ENCODE measurements at regions not wholly inside any gene's neighbourhood (a gene's known extent, or its start where the extent isn't known, plus 50 kb on each side); places are given as distances from the start of the nearest gene placed in this dataset.
"Not testable (repeated sequence)": the region's sequence is repeated elsewhere in the genome, so short reads cannot be mapped to it uniquely, and the experiment has no call there.

DNA sequence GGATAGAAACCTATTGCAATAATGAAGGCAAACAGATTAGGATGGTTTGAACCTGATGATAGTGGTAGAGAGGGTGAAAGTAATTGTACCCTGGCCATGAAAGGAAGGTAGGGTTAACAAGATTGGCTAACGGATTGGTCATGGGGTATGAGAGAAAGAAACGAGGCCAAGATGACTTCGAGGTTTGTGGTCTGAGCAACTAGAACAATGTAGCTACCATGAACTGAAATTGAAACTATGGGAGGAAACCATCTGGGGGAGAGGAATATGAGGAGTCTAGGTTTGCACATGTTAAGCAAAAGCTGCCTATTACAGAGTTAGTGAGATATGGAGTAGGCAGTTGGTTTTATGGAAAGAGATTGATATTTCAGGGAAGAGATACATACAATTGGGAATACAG, 406.0 kb downstream of the PRELID2 start:
- Histone ChIP-seq H3K4me3 (no peak overlapping the region), H3K27ac (no peak overlapping the region)

GRCh38 chr5:145408048-145408341, 427.1 kb downstream of the PRELID2 start:
- Histone ChIP-seq H3K27ac (no peak overlapping the region), H3K4me3 (no peak overlapping the region)

GRCh38 chr5:145407300-145408047, 427.7 kb downstream of the PRELID2 start:
- Histone ChIP-seq H3K4me3 (no peak overlapping the region), H3K27ac (no peak overlapping the region)

DNA sequence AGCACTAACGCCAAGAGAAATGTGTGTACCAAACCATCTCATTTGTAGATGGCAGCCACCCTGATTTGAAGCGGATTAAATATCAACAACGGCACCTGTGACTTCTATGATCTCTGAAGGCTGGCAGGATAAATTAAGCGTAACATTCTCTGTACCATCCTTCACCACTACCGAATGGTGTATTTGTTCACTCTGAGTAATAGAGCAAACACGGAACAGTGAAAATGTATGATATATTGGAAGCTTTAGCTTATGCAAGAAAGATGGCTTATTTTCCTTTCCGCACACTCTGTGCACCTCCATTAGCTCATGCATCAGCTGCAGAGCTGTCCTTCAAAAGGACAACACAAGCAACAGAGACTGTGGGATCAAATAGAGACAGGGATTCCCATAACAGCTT, 431.1 kb downstream of the PRELID2 start:
- Histone ChIP-seq H3K4me3 (no peak overlapping the region), H3K27ac (no peak overlapping the region)

DNA sequence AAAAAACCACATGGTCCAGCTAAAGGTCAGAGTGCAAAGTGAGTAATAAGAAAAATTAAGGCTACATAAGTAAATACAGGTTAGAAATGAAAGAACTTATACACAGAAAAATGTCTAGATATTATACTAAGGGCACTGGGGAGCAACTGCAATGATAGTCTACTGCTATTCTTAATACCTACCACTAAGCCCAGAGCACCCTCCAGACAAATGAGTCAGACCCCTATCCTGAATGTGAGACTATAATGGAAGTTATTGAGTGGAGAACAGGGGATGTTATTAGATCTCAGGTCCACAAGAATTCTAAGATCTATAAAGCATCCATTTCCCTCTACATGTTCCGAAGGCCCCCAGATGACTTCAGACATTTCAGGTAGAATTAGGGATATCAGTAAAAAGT, 438.3 kb downstream of the PRELID2 start:
- no peak overlapping the region for H3K4me3 ChIP-seq
- no peak overlapping the region for H3K27ac ChIP-seq

DNA sequence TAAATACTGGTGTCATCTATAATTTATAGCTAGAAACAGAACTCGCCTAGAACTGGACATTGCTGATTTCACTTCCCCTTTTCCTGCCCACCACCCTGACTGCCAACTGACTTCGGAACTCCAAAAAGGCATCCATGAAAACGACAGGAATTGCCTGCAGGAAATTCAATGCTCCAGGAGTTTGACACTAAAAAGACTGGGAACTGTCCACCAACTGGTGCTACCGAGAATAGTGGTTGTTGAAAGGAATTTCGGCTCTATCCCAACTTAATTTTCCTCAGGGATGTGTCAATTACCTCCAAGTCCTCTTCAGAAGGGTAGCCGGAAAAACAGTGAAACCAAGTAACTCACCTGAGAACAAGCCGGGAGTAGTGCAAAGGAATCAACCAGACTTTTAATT, 440.0 kb downstream of the PRELID2 start:
- not testable (repeated sequence) for H3K4me3 ChIP-seq

DNA sequence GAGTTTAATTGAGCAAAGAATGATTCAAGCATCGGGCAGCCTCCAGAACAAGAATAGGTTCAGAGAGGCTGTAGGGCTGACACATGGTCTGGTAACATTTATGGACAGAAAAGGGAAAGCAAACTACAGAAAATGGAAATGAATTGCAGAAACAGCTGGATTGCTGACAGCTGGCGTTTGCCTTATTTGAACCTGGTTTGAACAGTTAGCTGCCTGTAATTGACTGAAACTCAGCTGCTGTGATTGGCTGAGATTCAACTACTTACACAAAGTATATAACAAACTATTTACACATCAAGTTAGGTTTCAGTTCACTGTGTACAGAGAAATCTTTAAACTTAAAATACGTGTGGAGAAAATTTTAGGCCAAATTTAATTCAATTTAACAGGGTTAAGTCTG, 441.7 kb downstream of the PRELID2 start:
- Histone ChIP-seq H3K27ac (no peak overlapping the region), H3K4me3 (no peak overlapping the region)

More for the DNA sequence above, 440.0 kb downstream of the PRELID2 start:
- not testable (repeated sequence) for H3K27ac ChIP-seq

DNA sequence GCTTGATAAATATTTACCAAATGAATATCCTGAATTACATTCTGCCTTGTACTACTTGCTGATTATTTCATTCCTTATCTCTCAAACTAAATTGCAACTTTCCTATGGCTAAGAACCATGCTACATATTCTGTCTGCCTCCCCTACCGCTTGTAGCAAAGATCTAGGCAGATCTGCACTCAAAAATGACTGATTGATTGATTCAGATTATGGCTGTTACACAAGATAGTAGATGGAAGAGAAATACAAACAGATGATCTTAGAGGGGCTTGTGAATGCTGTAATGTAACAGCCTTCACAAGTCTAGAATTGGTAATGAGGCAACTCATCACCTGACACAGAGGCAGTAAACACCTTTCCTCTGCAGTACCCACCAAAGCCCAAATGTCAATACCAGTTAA, 446.1 kb downstream of the PRELID2 start:
- no peak overlapping the region for H3K27ac ChIP-seq
- no peak overlapping the region for H3K4me3 ChIP-seq

- H3K27ac ChIP-seq: no peak overlapping the region
- no peak overlapping the region for H3K4me3 ChIP-seq
These were observed 449.9 kb downstream of the PRELID2 start for GRCh38 chr5:145385276-145385675.

DNA sequence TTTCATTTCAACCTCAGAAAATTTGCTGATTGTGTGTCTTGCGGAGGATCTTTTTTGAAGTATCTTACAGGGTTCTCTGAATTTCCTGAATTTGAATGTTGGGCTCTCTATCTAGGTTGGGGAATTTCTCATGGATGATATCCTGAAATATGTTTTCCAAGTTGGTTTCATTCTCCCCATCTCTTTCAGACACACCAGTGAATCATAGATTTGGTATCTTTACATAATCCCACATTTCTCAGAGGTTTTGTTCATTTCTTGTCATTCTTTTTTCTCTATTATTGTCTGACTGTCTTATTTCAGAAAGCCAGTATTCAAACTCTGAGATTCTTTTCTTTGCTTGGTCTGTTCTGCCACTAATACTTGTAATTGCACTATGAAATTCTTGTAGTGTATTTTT, 456.9 kb downstream of the PRELID2 start:
- no peak overlapping the region for H3K4me3 ChIP-seq
- H3K27ac ChIP-seq: no peak overlapping the region

DNA sequence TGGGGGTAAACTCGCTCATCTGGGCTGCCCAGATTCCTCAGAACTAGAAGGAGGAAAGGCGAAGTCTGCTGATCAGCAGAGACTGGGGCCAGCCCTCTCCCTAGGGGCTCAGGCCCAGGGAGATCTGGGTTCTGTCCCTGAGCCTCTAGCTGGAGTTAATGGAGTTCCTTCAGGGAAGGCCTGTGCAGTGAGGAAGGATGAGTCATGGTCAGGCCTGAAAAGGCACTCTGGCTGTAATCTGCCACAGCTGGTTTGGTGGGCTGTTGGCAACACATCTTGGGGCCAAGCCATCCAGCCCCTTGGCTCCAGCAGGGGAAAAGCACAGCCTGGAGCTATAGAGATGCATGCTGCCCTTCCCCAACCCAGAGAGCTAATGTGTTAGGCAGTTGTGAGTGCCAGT, 459.6 kb downstream of the PRELID2 start:
- H3K4me3 ChIP-seq: no peak overlapping the region

DNA sequence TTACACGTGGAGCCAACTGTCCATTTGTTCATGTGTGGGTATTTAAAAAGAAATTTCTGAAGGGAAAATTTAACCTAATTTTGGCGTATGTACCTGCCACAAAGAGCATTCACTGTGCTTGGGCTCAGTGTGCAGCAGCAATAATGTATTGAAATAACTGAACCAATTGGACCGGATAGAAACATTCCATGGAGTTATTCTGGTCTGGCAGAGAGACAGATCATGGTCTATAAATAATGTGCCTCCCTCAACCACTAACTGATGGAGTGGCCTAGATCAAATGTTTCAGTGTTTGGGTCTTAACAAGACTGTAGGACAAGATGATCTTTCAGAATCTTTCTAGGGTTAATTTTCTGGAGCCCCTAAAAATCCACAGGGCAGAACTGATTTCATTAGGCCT, 469.7 kb downstream of the PRELID2 start:
- Histone ChIP-seq H3K27ac (no peak overlapping the region), H3K4me3 (no peak overlapping the region)

More for the DNA sequence above, 459.6 kb downstream of the PRELID2 start:
- no peak overlapping the region for H3K27ac ChIP-seq

DNA sequence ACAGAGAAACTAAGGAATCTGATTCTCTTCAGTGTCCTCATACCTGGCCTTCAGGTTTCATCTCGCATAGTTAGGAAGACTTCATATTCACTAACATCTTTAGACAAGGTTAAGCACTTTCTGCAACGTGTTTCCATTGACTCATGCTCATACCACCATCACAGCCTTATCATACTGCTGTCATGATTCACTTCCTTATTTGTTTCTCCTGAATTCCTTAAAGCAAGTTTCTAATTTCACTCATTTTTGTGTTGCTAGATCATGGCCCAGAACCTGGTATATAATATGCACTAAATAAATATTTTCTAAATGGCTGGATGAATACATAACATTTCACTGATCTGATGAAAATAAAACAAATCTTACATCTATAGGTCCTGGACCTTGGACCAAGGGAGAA, 472.9 kb downstream of the PRELID2 start:
- Histone ChIP-seq H3K27ac (no peak overlapping the region), H3K4me3 (no peak overlapping the region)

DNA sequence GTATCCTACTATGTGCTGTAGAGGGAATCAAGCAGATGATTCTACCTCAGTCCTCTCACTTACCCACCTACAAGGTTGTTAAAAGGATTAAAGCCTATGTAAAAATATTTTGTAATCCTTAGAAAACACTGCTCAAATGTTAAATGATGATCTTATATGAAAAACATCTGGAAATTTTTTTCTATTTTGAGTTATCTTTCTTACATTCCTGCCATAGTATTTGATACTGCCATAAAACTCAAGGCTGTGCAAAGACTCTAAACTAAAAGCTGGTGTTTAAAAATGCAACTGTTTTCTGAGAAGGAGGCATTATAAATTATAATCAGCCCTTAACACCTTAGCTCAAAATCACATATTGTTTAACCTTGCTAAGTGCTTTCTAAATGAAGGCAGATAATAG, 474.2 kb downstream of the PRELID2 start:
- Histone ChIP-seq H3K27ac (no peak overlapping the region), H3K4me3 (no peak overlapping the region)

DNA sequence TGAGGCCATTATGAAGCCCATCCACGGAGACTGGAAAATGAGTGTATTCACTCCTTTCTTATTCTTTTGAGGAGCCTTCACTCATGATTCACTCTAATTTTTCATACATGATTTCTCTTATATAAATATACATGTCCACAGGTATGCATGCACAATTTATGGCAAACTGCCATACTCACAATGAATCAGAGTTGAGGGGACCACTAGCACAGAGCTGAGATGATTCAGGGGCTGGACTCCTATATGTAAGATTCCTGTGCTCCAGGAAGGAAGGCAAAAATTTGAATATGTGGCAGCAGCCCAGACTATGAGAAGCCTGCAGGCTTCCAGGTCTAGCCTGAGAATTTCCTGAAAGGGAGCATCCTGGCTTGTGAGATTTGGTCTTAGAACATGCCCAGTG, 484.6 kb downstream of the PRELID2 start:
- Histone ChIP-seq H3K4me3 (no peak overlapping the region), H3K27ac (no peak overlapping the region)

- Histone ChIP-seq H3K4me3 (no peak overlapping the region), H3K27ac (no peak overlapping the region)
These were observed 488.0 kb downstream of the PRELID2 start for GRCh38 chr5:145347026-145347616.

GRCh38 chr5:145345511-145346287, 489.4 kb downstream of the PRELID2 start:
- H3K27ac ChIP-seq: no peak overlapping the region
- no peak overlapping the region for H3K4me3 ChIP-seq

GRCh38 chr5:145341842-145342241, 493.3 kb downstream of the PRELID2 start:
- no peak overlapping the region for H3K27ac ChIP-seq
- no peak overlapping the region for H3K4me3 ChIP-seq

DNA sequence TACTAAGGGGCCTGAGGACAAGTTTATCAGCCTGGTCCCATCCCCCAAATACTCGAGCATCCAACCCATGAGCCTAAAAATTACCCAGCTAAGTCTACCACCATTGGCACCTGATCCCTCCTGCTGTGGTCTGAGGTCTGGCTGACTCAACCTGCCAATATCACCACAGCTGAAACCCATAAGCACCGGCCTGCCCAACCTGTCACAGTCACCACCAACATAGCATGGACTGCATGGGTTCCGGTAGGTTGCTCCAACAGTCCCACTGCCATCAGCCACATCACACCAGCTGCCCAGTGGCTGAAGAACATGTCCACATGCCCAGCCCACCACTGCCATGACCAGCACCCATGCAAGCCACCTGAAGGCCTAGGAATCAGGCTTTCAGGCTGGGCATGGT, 495.0 kb downstream of the PRELID2 start:
- H3K27ac ChIP-seq: no peak overlapping the region

DNA sequence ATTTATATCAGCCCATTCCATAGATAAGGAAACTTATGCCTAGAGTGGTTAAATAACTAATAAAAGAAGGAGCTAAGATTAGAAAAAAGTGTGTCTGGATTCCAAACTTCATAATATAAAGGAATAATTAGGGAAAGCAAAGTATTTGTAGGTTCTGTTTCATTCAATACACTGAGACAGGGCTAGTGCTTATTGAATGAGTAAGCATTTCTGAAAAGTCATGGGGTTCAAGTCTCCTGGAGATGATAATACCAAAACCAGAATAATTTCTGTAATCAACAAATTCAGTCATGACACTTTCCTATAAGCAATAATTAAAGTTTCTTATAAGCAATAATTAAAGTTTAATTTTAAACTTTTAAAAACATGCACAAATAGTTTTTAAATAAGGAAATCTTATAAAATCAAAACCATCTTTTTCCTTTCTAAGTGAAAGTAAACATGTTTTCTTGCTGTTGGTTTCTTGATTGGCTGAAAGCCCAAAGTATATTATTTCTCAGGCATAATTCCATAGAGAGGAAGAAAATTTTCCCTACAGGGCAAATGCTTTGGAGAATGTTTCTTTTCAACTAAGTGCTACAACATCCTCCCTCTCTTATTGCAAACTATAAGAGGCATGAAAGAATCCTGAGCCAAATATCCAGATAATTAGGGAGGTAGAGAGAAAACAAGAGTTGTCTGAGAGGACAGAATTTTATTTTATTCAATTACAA, 510.2 kb downstream of the PRELID2 start:
- H3K27ac ChIP-seq: peak overlapping the region in 1 of 21 experiments; percentile 20
- no peak overlapping the region for H3K4me3 ChIP-seq

More for the DNA sequence above, 495.0 kb downstream of the PRELID2 start:
- no peak overlapping the region for H3K4me3 ChIP-seq

DNA sequence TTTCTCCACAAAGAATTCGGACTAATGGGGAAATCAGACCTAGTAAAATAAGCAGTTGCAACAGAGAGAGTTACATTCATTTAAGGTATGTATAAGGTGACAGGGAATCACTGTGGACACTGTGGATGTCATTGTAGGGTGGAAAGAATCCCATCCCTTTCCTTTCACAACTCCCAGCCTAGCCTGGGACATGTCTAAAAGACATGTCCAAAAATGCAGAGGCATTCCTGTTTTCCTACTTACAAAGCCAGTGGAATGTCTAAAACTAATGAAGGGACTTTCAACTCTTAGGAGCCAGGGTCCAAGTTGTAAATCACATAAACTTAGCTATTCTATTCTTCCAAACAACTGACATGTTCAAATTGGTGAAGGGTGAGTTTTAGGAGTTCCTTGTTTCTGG, 511.0 kb downstream of the PRELID2 start:
- Histone ChIP-seq H3K27ac (peak overlapping the region in 1 of 21 experiments; percentile 27), H3K4me3 (no peak overlapping the region)

Data from skin epidermis (tissue), 12 donors.